HepG2 (cell line): ENCODE measurements at regions not wholly inside any gene's neighbourhood (a gene's known extent, or its start where the extent isn't known, plus 50 kb on each side); places are given as distances from the start of the nearest gene placed in this dataset.

ENCODE experiments used
- ATAC-seq: fragments of 200-7000 bp; cut with Tn5 transposase; 3 replicates; pipeline ENCODE4 v1.9.1; 2020; ENCODE audit warnings: mild to moderate bottlenecking, moderate library complexity
- BruUV-seq: library from RNA; stranded (reverse); fragments of 400-500 nt; replicated peaks from 2 replicates; lab custom pipeline; 2021; lab: Mats Ljungman, UMichigan
- CTCF ChIA-PET: fragments of 300-600 bp; formaldehyde crosslinking; extraction: SDS; loops from one replicate; lab custom pipeline; 2021; ENCODE audit warnings: low total read pairs, inconsistent platforms, low intra/inter-chr PET ratio; lab: Yijun Ruan, JAX
- POLR2A ChIA-PET: fragments of 350-600 bp; sonication (Branson Sonifier 250); formaldehyde crosslinking; loops from one replicate; lab custom pipeline; 2020; ENCODE audit warnings: antibody characterized with exemption, inconsistent platforms; lab: Yijun Ruan, JAX
- DNase-seq: peaks from one replicate; pipeline ENCODE4 v3.0.0-alpha.2; 2015; ENCODE audit warnings: low spot score
- FAIRE-seq: peaks from 3 replicates; lab custom pipeline; 2011; peaks lifted over from hg19 to GRCh38; lab: Jason Lieb, UNC
- H2AFZ ChIP-seq: one replicate; pipeline ENCODE4 v1.6.1; 2011; ENCODE audit warnings: low read length, inconsistent platforms
- H3K27ac ChIP-seq: fragments of 300-600 bp; 3 replicates; pipeline ENCODE4 v1.8.0; 2011; ENCODE audit warnings: mixed run types, mild to moderate bottlenecking, mixed read lengths, low read length, inconsistent platforms; ENCODE audit not compliant: insufficient read depth; ENCODE audit errors: extremely low read length
- H3K27me3 ChIP-seq, 2 experiments: fragments of 200-600 bp in 1 of 2; 2 replicates in 1 of 2; 3 replicates in 1 of 2; pipeline versions ENCODE4 v1.6.0 to v1.8.0; 2011; ENCODE audit warnings: low read length in 2 of 2, mild to moderate bottlenecking in 2 of 2, moderate library complexity in 2 of 2, inconsistent platforms in 1 of 2; ENCODE audit not compliant: insufficient read depth in 2 of 2, control insufficient read depth in 1 of 2
- H3K36me3 ChIP-seq, 2 experiments: fragments of 200-600 bp in 1 of 2; replicated peaks in 1 of 2; 2 replicates in 1 of 2; 3 replicates in 1 of 2; pipeline versions ENCODE4 v1.5.1 to v1.8.0; 2011; ENCODE audit warnings: low read length in 2 of 2, inconsistent platforms in 1 of 2; ENCODE audit not compliant: insufficient read depth in 2 of 2, control insufficient read depth in 1 of 2
- H3K4me1 ChIP-seq: 2 replicates; pipeline ENCODE4 v1.5.1; 2012; ENCODE audit warnings: low read length, inconsistent platforms; ENCODE audit not compliant: insufficient read depth
- H3K4me2 ChIP-seq: 2 replicates; pipeline ENCODE4 v1.6.0; 2011; ENCODE audit warnings: low read depth, low read length, inconsistent platforms
- H3K4me3 ChIP-seq, 3 experiments: fragments of 200-600 bp in 1 of 3; sonication (generic), shearing (Covaris generic) in 1 of 3; replicated peaks in 1 of 3; 2 replicates each; pipeline ENCODE4 v1.5.1; 2011 to 2016; ENCODE audit warnings: low read length in 3 of 3, inconsistent platforms in 2 of 3, low read depth in 2 of 3, mild to moderate bottlenecking in 2 of 3, control low read depth in 1 of 3, mixed read lengths in 1 of 3; ENCODE audit not compliant: insufficient read depth in 1 of 3
- H3K79me2 ChIP-seq: one replicate; pipeline ENCODE4 v1.6.1; 2011; ENCODE audit warnings: low read length, inconsistent platforms; ENCODE audit not compliant: insufficient read depth
- H3K9ac ChIP-seq: 2 replicates; pipeline ENCODE4 v1.6.0; 2011; ENCODE audit warnings: mild to moderate bottlenecking, low read depth, low read length, inconsistent platforms; ENCODE audit not compliant: insufficient read depth
- H3K9me3 ChIP-seq: 2 replicates; pipeline ENCODE4 v1.5.1; 2012; ENCODE audit warnings: mild to moderate bottlenecking, low read length
- H4K20me1 ChIP-seq: 2 replicates; pipeline ENCODE4 v1.6.0; 2011; ENCODE audit warnings: inconsistent platforms, mild to moderate bottlenecking, low read length, moderate library complexity; ENCODE audit not compliant: insufficient read depth
- ARID2 ChIP-seq: sonication (generic); formaldehyde crosslinking; IDR thresholded peaks from 2 replicates; pipeline ENCODE4 v1.8.1; 2022; ENCODE audit warnings: mild to moderate bottlenecking, missing genetic modification reagents, borderline replicate concordance
- ATM ChIP-seq: fragments of 450-650 bp; IDR thresholded peaks from 2 replicates; pipeline ENCODE4 v1.7.1; 2017; ENCODE audit warnings: mild to moderate bottlenecking, borderline replicate concordance
- HOXD1 ChIP-seq: sonication (generic); formaldehyde crosslinking; IDR thresholded peaks from 2 replicates; pipeline ENCODE4 v1.5.0; 2020; ENCODE audit warnings: missing genetic modification reagents
- NBN ChIP-seq: fragments of 450-650 bp; conservative IDR thresholded peaks from 2 replicates; pipeline ENCODE4 v1.6.1; 2017
- NFIC ChIP-seq: IDR thresholded peaks from 2 replicates; pipeline ENCODE4 v1.6.1; 2012; ENCODE audit warnings: mild to moderate bottlenecking, low read length, inconsistent platforms
- PHF20 ChIP-seq: sonication (generic); formaldehyde crosslinking; IDR thresholded peaks from 2 replicates; pipeline ENCODE4 v1.5.0; 2020; ENCODE audit warnings: mild to moderate bottlenecking, missing genetic modification reagents
- PHF21A ChIP-seq: sonication (generic); formaldehyde crosslinking; IDR thresholded peaks from 2 replicates; pipeline ENCODE4 v1.5.0; 2020; ENCODE audit warnings: mild to moderate bottlenecking, missing genetic modification reagents
- PHF5A ChIP-seq: IDR thresholded peaks from one replicate; pipeline ENCODE4 v1.6.1; 2018; ENCODE audit warnings: low read depth, missing genetic modification reagents; ENCODE audit not compliant: unreplicated experiment
- PITX1 ChIP-seq: sonication (generic); formaldehyde crosslinking; IDR thresholded peaks from 2 replicates; pipeline ENCODE4 v1.5.1; 2020; ENCODE audit warnings: mild to moderate bottlenecking, missing genetic modification reagents
- SALL1 ChIP-seq: sonication (generic); formaldehyde crosslinking; IDR thresholded peaks from 2 replicates; pipeline ENCODE4 v1.8.0; 2022; ENCODE audit warnings: mild to moderate bottlenecking, missing genetic modification reagents
- SETDB1 ChIP-seq: sonication (generic); formaldehyde crosslinking; IDR thresholded peaks from 2 replicates; pipeline ENCODE4 v1.5.1; 2020; ENCODE audit warnings: missing genetic modification reagents, mild to moderate bottlenecking, borderline replicate concordance
- SMARCE1 ChIP-seq: fragments of 450-650 bp; IDR thresholded peaks from 2 replicates; pipeline ENCODE4 v1.6.1; 2017; ENCODE audit warnings: borderline replicate concordance
- SNAPC2 ChIP-seq: sonication (generic); formaldehyde crosslinking; IDR thresholded peaks from 2 replicates; pipeline ENCODE4 v1.8.1; 2022; ENCODE audit warnings: mild to moderate bottlenecking, missing genetic modification reagents
- TBP ChIP-seq: sonication (generic); formaldehyde crosslinking; IDR thresholded peaks from 2 replicates; pipeline ENCODE4 v1.5.0; 2020; ENCODE audit warnings: missing genetic modification reagents
- TP53 ChIP-seq: sonication (generic); formaldehyde crosslinking; conservative IDR thresholded peaks from 2 replicates; pipeline ENCODE4 v1.4.0; 2020; ENCODE audit warnings: missing genetic modification reagents
- ZBTB3 ChIP-seq: sonication (generic); formaldehyde crosslinking; IDR thresholded peaks from 2 replicates; pipeline ENCODE4 v1.4.0; 2020; ENCODE audit warnings: low read depth, mild to moderate bottlenecking, moderate library complexity, missing genetic modification reagents, borderline replicate concordance
- ZFAT ChIP-seq: sonication (generic); formaldehyde crosslinking; conservative IDR thresholded peaks from 2 replicates; pipeline ENCODE4 v1.8.1; 2023; ENCODE audit warnings: missing genetic modification reagents, inconsistent platforms
- ZFYVE20 ChIP-seq: sonication (generic); formaldehyde crosslinking; IDR thresholded peaks from 2 replicates; pipeline ENCODE4 v1.8.0; 2023; ENCODE audit warnings: low read depth, mild to moderate bottlenecking, moderate library complexity, missing genetic modification reagents, borderline replicate concordance
- ZKSCAN1 ChIP-seq: fragments of 150-350 bp; IDR thresholded peaks from 2 replicates; pipeline ENCODE4 v1.6.1; 2014; ENCODE audit warnings: low read length
- ZNF256 ChIP-seq: sonication (generic); formaldehyde crosslinking; conservative IDR thresholded peaks from 2 replicates; pipeline ENCODE4 v1.4.0; 2020; ENCODE audit warnings: missing genetic modification reagents
- ZNF263 ChIP-seq: sonication (generic); formaldehyde crosslinking; IDR thresholded peaks from 2 replicates; pipeline ENCODE4 v1.4.0; 2020; ENCODE audit warnings: missing genetic modification reagents
- ZNF329 ChIP-seq: sonication (generic); formaldehyde crosslinking; IDR thresholded peaks from 2 replicates; pipeline ENCODE4 v1.9.0; 2021; ENCODE audit warnings: low read depth, mild to moderate bottlenecking, missing genetic modification reagents
- ZNF652 ChIP-seq: IDR thresholded peaks from 2 replicates; pipeline ENCODE4 v1.6.1; 2016; ENCODE audit warnings: low read depth, borderline replicate concordance
- ZNF891 ChIP-seq: sonication (generic); formaldehyde crosslinking; IDR thresholded peaks from 2 replicates; pipeline ENCODE4 v1.5.0; 2020; ENCODE audit warnings: mild to moderate bottlenecking, missing genetic modification reagents
- WGBS: methylation state at CpG from one replicate; pipeline ENCODE4 v1.1.6; 2017; ENCODE audit warnings: low lambda C conversion rate; 5-methylcytosine and 5-hydroxymethylcytosine counted together
- in situ Hi-C: cut with HindIII; loops from 2 replicates; pipeline ENCODE4 v1.10.0; 2017; ENCODE audit warnings: low pct_unique_long_range_greater_than_20kb; ENCODE audit not compliant: extremely low pct_ligation_motif_present
- intact Hi-C: fragments of 100-400 bp; cut with micrococcal nuclease; formaldehyde crosslinking; loops from one replicate; pipeline ENCODE4 v1.10.0; 2022; ENCODE audit not compliant: unreplicated experiment
- TF ChIP-seq, protein P1 (sequence below): conservative IDR thresholded peaks from 2 replicates; pipeline ENCODE4 v1.6.1; 2018; ENCODE audit warnings: missing genetic modification reagents

DNA sequence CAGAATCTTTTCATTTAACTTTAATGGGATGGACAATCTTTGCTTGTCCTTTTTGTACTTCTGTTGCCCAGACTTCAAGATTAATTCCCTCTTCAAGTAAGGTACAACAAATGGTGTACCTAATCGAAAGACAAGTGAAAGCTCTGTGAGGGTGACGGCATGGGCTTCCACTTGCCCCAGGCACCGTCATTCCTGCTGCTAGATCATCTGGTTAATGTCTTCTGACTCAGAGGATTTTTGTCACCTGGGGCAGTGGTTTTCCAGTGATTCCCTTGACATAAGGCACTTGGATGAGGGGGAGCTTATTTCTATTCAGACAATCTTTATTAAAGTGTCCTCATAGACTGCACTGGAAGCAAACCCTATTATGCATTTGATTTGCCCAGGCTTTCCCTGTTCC is 977.0 kb upstream of the AMELY start:
- Histone ChIP-seq H3K9me3 (no peaks in the 10 kb centered on the region), H3K4me3 (no peak overlapping the region), H3K27me3 (no peaks in the 10 kb centered on the region), H3K36me3 (no peaks in the 10 kb centered on the region), H3K79me2 (no peaks in the 10 kb centered on the region), H4K20me1 (no peaks in the 10 kb centered on the region), H3K9ac (no peak overlapping the region), H2AFZ (no peak overlapping the region), H3K4me1 (no peaks in the 10 kb centered on the region), H3K27ac (no peak overlapping the region), H3K4me2 (no peak overlapping the region)
- CTCF ChIA-PET: no interaction called here
- in situ Hi-C loops (no loop called here), intact Hi-C loops (no loop called here)
- ATAC-seq (no peak), FAIRE-seq (no peak), DNase-seq (no peak)
- BruUV-seq: no TSS peak
- TF ChIP-seq TP53: no peak
- no peak for TF ChIP-seq PHF20
- TF ChIP-seq ZBTB3 (CRISPR knock-in tag): no peak
- TF ChIP-seq NBN: no peak
- no peak for TF ChIP-seq SALL1 (CRISPR knock-in tag)
- no peak for TF ChIP-seq ZFYVE20
- TF ChIP-seq PHF21A (CRISPR knock-in tag): no peak
- 17% methylated on average over 1 of the region's 3 CpGs for WGBS
- POLR2A ChIA-PET: no interaction called here

DNA sequence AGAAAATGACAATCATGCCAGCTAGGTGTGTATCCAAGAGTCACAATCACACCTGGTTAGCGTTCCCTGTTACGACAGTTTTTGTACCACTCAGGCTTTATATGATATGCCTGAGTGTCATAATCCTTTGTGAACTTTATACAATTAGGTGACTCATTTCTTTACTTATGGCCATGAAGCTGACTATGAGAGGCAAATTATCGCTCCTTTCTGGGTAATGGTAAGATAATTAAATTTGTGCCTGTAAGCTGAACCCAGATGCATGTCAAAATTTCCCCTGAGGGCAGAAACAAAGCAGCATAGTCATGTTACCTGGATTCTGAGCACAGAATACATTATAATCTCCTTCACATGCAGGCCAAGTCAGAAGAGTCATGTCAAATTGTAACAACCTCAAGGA is 970.1 kb upstream of the AMELY start:
- in situ Hi-C loops: no loop called here
- Histone ChIP-seq H3K36me3 (no peaks in the 10 kb centered on the region), H3K9ac (no peak overlapping the region), H4K20me1 (no peaks in the 10 kb centered on the region), H3K9me3 (no peaks in the 10 kb centered on the region), H3K27me3 (no peaks in the 10 kb centered on the region), H3K79me2 (no peaks in the 10 kb centered on the region), H2AFZ (no peak overlapping the region), H3K27ac (no peak overlapping the region), H3K4me1 (no peaks in the 10 kb centered on the region), H3K4me2 (no peak overlapping the region), H3K4me3 (no peak overlapping the region)
- no peak for DNase-seq
- no peak for ATAC-seq
- no TSS peak for BruUV-seq
- ChIA-PET CTCF (no interaction called here), POLR2A (no interaction called here)
- FAIRE-seq: no peak
- WGBS: 51% methylated on average over 3 of the region's 3 CpGs
- intact Hi-C loops: no loop called here
- TF ChIP-seq ZNF329 (CRISPR knock-in tag): no peak
- TF ChIP-seq TBP (CRISPR knock-in tag): no peak
- no peak for TF ChIP-seq PHF5A (CRISPR knock-in tag)
- TF ChIP-seq SMARCE1: no peak
- TF ChIP-seq NFIC: no peak
- no peak for TF ChIP-seq HOXD1 (CRISPR knock-in tag)
- TF ChIP-seq ATM: no peak
- no peak for TF ChIP-seq ZNF891 (CRISPR knock-in tag)
- TF ChIP-seq PITX1 (CRISPR knock-in tag): no peak
- no peak for TF ChIP-seq ZNF652 (CRISPR knock-in tag)
- no peak for TF ChIP-seq ZNF263
- no peak for TF ChIP-seq SETDB1 (CRISPR knock-in tag)
- TF ChIP-seq, protein P1, sequence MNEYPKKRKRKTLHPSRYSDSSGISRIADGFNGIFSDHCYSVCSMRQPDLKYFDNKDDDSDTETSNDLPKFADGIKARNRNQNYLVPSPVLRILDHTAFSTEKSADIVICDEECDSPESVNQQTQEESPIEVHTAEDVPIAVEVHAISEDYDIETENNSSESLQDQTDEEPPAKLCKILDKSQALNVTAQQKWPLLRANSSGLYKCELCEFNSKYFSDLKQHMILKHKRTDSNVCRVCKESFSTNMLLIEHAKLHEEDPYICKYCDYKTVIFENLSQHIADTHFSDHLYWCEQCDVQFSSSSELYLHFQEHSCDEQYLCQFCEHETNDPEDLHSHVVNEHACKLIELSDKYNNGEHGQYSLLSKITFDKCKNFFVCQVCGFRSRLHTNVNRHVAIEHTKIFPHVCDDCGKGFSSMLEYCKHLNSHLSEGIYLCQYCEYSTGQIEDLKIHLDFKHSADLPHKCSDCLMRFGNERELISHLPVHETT (CRISPR knock-in tag): no peak
- no peak for TF ChIP-seq ARID2 (CRISPR knock-in tag)
- no peak for TF ChIP-seq ZNF256 (CRISPR knock-in tag)
- no peak for TF ChIP-seq SNAPC2 (CRISPR knock-in tag)
- no peak for TF ChIP-seq ZFAT (CRISPR knock-in tag)
- no peak for TF ChIP-seq ZKSCAN1
